Nephron (organoid): ENCODE measurements at regions not wholly inside any gene's neighbourhood (a gene's known extent, or its start where the extent isn't known, plus 50 kb on each side); places are given as distances from the start of the nearest gene placed in this dataset.

Experiments used
- H3K27ac Mint-ChIP-seq, 3 experiments: 2 replicates each; pipeline ENCODE4 v1.8.0; 2020; ENCODE audit warnings: mixed read lengths in 3 of 3, mild to moderate bottlenecking in 2 of 3, moderate library complexity in 1 of 3
- H3K27me3 Mint-ChIP-seq: 2 replicates; pipeline ENCODE4 v1.8.0; 2021; ENCODE audit warnings: low read depth, mild to moderate bottlenecking, moderate library complexity, mixed read lengths
- H3K36me3 Mint-ChIP-seq: 2 replicates; pipeline ENCODE4 v1.8.0; 2020; ENCODE audit warnings: low read depth, mixed read lengths
- H3K4me1 Mint-ChIP-seq: 2 replicates; pipeline ENCODE4 v1.8.0; 2020; ENCODE audit warnings: mixed read lengths
- H3K4me3 Mint-ChIP-seq, 3 experiments: 2 replicates each; pipeline ENCODE4 v1.8.0; 2020; ENCODE audit warnings: mild to moderate bottlenecking in 3 of 3, mixed read lengths in 3 of 3, moderate library complexity in 2 of 3
- H3K9me3 Mint-ChIP-seq: 2 replicates; pipeline ENCODE4 v1.8.0; 2020; ENCODE audit warnings: mixed read lengths
- TF ChIP-seq, protein P1 (sequence below), 3 experiments: fragments of 200-600 bp; sonication (generic); IDR thresholded peaks; one replicate each; pipeline ENCODE4 v1.5.0; 2021; ENCODE audit warnings: antibody characterized with exemption in 3 of 3; ENCODE audit not compliant: unreplicated experiment in 3 of 3

DNA sequence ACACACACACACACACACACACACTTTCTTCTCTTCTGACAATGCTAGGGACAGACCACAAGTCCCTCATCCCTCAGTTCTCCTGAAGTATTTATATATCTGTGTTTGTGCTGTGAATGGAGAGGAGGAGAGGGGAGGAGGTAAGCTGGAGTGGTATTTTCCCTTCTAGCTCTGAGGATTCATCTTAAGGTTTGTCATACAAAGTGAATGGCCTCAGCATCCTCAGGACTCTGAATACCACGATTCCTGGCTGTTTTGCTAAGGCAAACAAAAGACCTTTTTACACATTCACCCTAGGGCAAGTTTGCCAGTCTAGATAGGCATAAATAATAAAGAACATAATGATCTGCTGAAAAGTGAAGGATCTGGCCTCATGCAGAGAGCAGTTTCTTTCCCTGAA is 65.7 kb upstream of the CHMP2B start:
- TF ChIP-seq, protein P1, sequence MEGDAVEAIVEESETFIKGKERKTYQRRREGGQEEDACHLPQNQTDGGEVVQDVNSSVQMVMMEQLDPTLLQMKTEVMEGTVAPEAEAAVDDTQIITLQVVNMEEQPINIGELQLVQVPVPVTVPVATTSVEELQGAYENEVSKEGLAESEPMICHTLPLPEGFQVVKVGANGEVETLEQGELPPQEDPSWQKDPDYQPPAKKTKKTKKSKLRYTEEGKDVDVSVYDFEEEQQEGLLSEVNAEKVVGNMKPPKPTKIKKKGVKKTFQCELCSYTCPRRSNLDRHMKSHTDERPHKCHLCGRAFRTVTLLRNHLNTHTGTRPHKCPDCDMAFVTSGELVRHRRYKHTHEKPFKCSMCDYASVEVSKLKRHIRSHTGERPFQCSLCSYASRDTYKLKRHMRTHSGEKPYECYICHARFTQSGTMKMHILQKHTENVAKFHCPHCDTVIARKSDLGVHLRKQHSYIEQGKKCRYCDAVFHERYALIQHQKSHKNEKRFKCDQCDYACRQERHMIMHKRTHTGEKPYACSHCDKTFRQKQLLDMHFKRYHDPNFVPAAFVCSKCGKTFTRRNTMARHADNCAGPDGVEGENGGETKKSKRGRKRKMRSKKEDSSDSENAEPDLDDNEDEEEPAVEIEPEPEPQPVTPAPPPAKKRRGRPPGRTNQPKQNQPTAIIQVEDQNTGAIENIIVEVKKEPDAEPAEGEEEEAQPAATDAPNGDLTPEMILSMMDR (IDR thresholded peaks at IDR 0.05; ENCODE audit: unreplicated experiment in 3 of 3): no peak
- H3K36me3 Mint-ChIP-seq: no peaks in the 10 kb centered on the region
- H3K9me3 Mint-ChIP-seq: no peaks in the 10 kb centered on the region
- H3K4me1 Mint-ChIP-seq: no peaks in the 10 kb centered on the region
- H3K4me3 Mint-ChIP-seq: no peak overlapping the region
- no peak overlapping the region for H3K27ac Mint-ChIP-seq
- H3K27me3 Mint-ChIP-seq: no peaks in the 10 kb centered on the region

- Mint-ChIP-seq H3K4me3 (no peak overlapping the region), H3K27ac (no peak overlapping the region), H3K36me3 (no peaks in the 10 kb centered on the region), H3K4me1 (no peaks in the 10 kb centered on the region), H3K9me3 (no peaks in the 10 kb centered on the region), H3K27me3 (no peaks in the 10 kb centered on the region)
- TF ChIP-seq, protein P1 (IDR thresholded peaks at IDR 0.05; ENCODE audit: unreplicated experiment in 3 of 3): no peak
Measured at GRCh38 chr3:87161013-87161412, 66.1 kb upstream of the CHMP2B start.

GRCh38 chr3:87158823-87159222 is 68.3 kb upstream of the CHMP2B start:
- H3K9me3 Mint-ChIP-seq: no peaks in the 10 kb centered on the region
- TF ChIP-seq, protein P1 (IDR thresholded peaks at IDR 0.05; ENCODE audit: unreplicated experiment in 3 of 3): no peak
- H3K4me3 Mint-ChIP-seq: no peak overlapping the region
- no peaks in the 10 kb centered on the region for H3K27me3 Mint-ChIP-seq
- H3K27ac Mint-ChIP-seq: peak overlapping the region in 1 of 3 experiments; percentile 54
- no peaks in the 10 kb centered on the region for H3K36me3 Mint-ChIP-seq
- H3K4me1 Mint-ChIP-seq: no peaks in the 10 kb centered on the region

DNA sequence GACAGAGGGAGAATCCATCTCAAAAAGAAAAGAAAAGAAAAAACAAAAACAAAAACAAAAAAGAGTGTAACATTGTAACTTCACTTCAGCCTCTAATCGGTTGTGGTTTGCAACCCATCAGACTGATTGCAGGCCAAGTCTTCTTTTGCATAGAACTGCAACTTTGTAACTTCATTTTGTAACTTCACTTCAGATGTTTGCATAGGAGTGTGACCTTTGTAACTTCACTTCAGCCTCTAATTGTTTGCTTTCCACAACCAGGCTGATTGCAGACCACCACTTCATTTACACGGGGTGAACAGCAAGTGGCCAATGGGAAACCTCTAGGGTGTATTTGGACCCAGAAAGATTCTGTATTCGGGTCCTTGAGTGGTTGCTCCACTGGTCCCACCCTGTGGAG is 79.1 kb upstream of the CHMP2B start:
- Mint-ChIP-seq H3K4me3 (no peak overlapping the region), H3K36me3 (no peaks in the 10 kb centered on the region), H3K9me3 (no peaks in the 10 kb centered on the region), H3K27ac (no peak overlapping the region), H3K4me1 (no peaks in the 10 kb centered on the region), H3K27me3 (peaks cover 4% of the 10 kb centered on the region)
- TF ChIP-seq, protein P1 (IDR thresholded peaks at IDR 0.05; ENCODE audit: unreplicated experiment in 3 of 3): no peak

DNA sequence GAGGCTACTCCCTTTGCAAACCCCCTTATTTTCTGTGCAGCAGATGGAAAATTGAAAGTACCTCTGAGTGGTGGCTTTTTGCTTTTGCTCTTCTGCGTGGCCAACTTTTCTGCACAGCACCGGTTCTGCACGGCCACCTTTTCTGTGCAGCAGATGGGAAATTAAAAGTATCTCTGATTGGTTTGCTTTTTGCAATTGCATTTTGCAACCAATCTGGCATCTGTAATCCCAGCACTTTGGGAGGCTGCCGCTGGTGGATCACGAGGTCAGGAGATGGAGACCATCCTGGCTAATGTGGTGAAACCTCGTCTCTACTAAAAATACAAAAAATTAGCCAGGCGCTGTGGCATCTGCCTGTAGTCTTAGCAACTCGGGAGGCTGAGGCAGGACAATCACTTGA is 79.5 kb upstream of the CHMP2B start:
- Mint-ChIP-seq H3K9me3 (no peaks in the 10 kb centered on the region), H3K27ac (no peak overlapping the region), H3K4me3 (no peak overlapping the region), H3K4me1 (no peaks in the 10 kb centered on the region), H3K36me3 (no peaks in the 10 kb centered on the region), H3K27me3 (peaks cover 4% of the 10 kb centered on the region)
- TF ChIP-seq, protein P1 (IDR thresholded peaks at IDR 0.05; ENCODE audit: unreplicated experiment in 3 of 3): no peak

GRCh38 chr3:87145553-87145952 is 81.6 kb upstream of the CHMP2B start:
- TF ChIP-seq, protein P1 (IDR thresholded peaks at IDR 0.05; ENCODE audit: unreplicated experiment in 3 of 3): no peak
- Mint-ChIP-seq H3K27ac (no peak overlapping the region), H3K27me3 (peaks cover 4% of the 10 kb centered on the region), H3K36me3 (no peaks in the 10 kb centered on the region), H3K4me3 (no peak overlapping the region), H3K4me1 (no peaks in the 10 kb centered on the region), H3K9me3 (peaks cover 11% of the 10 kb centered on the region)
